ENCODE measurements at regions not wholly inside any gene's neighbourhood (a gene's known extent, or its start where the extent isn't known, plus 50 kb on each side); places are given as distances from the start of the nearest gene placed in this dataset.

GRCh38 chr12:93135286-93136239 is 206.5 kb upstream of the EEA1 start:
- Histone ChIP-seq H3F3A (replicated peaks; ENCODE audit: low read depth) (no peaks in the 10 kb centered on the region), H3K36me3 (ENCODE audit: insufficient read depth) (no peaks in the 10 kb centered on the region), H3K4me1 (ENCODE audit: insufficient read depth) (no peaks in the 10 kb centered on the region), H3K9me2 (ENCODE audit: insufficient read depth) (no peaks in the 10 kb centered on the region), H4K20me1 (replicated peaks; ENCODE audit: insufficient read depth) (no peaks in the 10 kb centered on the region), H3K79me2 (replicated peaks; ENCODE audit: insufficient read depth) (no peaks in the 10 kb centered on the region), H3K4me3 (no peak overlapping the region), H3K27me3 (ENCODE audit: insufficient read depth) (no peaks in the 10 kb centered on the region), H3K27ac (ENCODE audit: low read depth) (no peak overlapping the region), H3K4me2 (no peak overlapping the region), H2AFZ (peak overlapping the region; percentile 79; the same call in 1 of the 2 replicates)
- H3K4me1 Mint-ChIP-seq = no peaks in the 10 kb centered on the region; the same call in 2 of the 3 replicates
- H3K27me3 Mint-ChIP-seq (ENCODE audit: insufficient read depth, low read depth, poor library complexity) = no peaks in the 10 kb centered on the region
- H3K9me3 Mint-ChIP-seq = no peaks in the 10 kb centered on the region
- H3K27ac Mint-ChIP-seq = no peak overlapping the region
- no peaks in the 10 kb centered on the region for H3K36me3 Mint-ChIP-seq (ENCODE audit: low read depth)
- no peak for TF ChIP-seq STAT1 (IDR thresholded peaks at IDR 0.05; ENCODE audit: unreplicated experiment)
- no peak overlapping the region for H3K4me3 Mint-ChIP-seq
- DNase-seq (ENCODE audit: low spot score) = no peak
- no peak for ATAC-seq

GRCh38 chr12:93136253-93137055 is 207.4 kb upstream of the EEA1 start:
- no peak for TF ChIP-seq POLR2AphosphoS5 (IDR thresholded peaks at IDR 0.05; ENCODE audit: low read depth)
- no peaks in the 10 kb centered on the region for H3F3A ChIP-seq (replicated peaks; ENCODE audit: low read depth)
- DNase-seq (ENCODE audit: low spot score) (no peak), ATAC-seq (no peak)
- H3K4me3 Mint-ChIP-seq = no peak overlapping the region
- H2AFZ ChIP-seq = 0 out of 2 replicates have a peak overlapping the region, but pooled peaks have one; percentile 10
- no peaks in the 10 kb centered on the region for H3K36me3 Mint-ChIP-seq (ENCODE audit: low read depth)
- no peaks in the 10 kb centered on the region for H3K79me2 ChIP-seq (replicated peaks; ENCODE audit: insufficient read depth)
- no peak overlapping the region for H3K4me3 ChIP-seq
- no peak overlapping the region for H3K27ac Mint-ChIP-seq
- H3K4me1 Mint-ChIP-seq = no peaks in the 10 kb centered on the region; the same call in 2 of the 3 replicates
- no peaks in the 10 kb centered on the region for H3K27me3 Mint-ChIP-seq (ENCODE audit: insufficient read depth, low read depth, poor library complexity)
- no peaks in the 10 kb centered on the region for H3K9me3 Mint-ChIP-seq
- no peak overlapping the region for H3K4me2 ChIP-seq
- no peaks in the 10 kb centered on the region for H4K20me1 ChIP-seq (replicated peaks; ENCODE audit: insufficient read depth)
- H3K36me3 ChIP-seq (ENCODE audit: insufficient read depth) = no peaks in the 10 kb centered on the region
- no peaks in the 10 kb centered on the region for H3K9me2 ChIP-seq (ENCODE audit: insufficient read depth)
- H3K27ac ChIP-seq (ENCODE audit: low read depth) = no peak overlapping the region
- no peaks in the 10 kb centered on the region for H3K27me3 ChIP-seq (ENCODE audit: insufficient read depth)
- no peaks in the 10 kb centered on the region for H3K4me1 ChIP-seq (ENCODE audit: insufficient read depth)

- H3K27me3 ChIP-seq (ENCODE audit: insufficient read depth) = no peaks in the 10 kb centered on the region
- H3K9me2 ChIP-seq (ENCODE audit: insufficient read depth) = no peaks in the 10 kb centered on the region
- H3K36me3 Mint-ChIP-seq (ENCODE audit: low read depth) = no peaks in the 10 kb centered on the region
- H3K36me3 ChIP-seq (ENCODE audit: insufficient read depth) = no peaks in the 10 kb centered on the region
- no peak overlapping the region for H3K4me2 ChIP-seq
- H3K4me1 ChIP-seq (ENCODE audit: insufficient read depth) = no peaks in the 10 kb centered on the region
- H3K4me1 Mint-ChIP-seq = no peaks in the 10 kb centered on the region; the same call in 2 of the 3 replicates
- ATAC-seq (no peak), DNase-seq (ENCODE audit: low spot score) (no peak)
- H3K27ac ChIP-seq (ENCODE audit: low read depth) = no peak overlapping the region
- no peak overlapping the region for H3K4me3 Mint-ChIP-seq
- no peaks in the 10 kb centered on the region for H3K9me3 Mint-ChIP-seq
- no peaks in the 10 kb centered on the region for H3F3A ChIP-seq (replicated peaks; ENCODE audit: low read depth)
- no peaks in the 10 kb centered on the region for H4K20me1 ChIP-seq (replicated peaks; ENCODE audit: insufficient read depth)
- H3K27ac Mint-ChIP-seq = no peak overlapping the region
- no peak overlapping the region for H3K4me3 ChIP-seq
- H2AFZ ChIP-seq = no peak overlapping the region
- H3K27me3 Mint-ChIP-seq (ENCODE audit: insufficient read depth, low read depth, poor library complexity) = no peaks in the 10 kb centered on the region
- no peak for TF ChIP-seq ZNF114 (CRISPR knock-in tag; IDR thresholded peaks at IDR 0.05)
- no peak for TF ChIP-seq REST (IDR thresholded peaks at IDR 0.05; ENCODE audit: unreplicated experiment)
- no peak for TF ChIP-seq ZNF331 (CRISPR knock-in tag; IDR thresholded peaks at IDR 0.05; ENCODE audit: low read depth)
- TF ChIP-seq NANOG (IDR thresholded peaks at IDR 0.05; ENCODE audit: borderline replicate concordance) = no peak
- TF ChIP-seq POLR2AphosphoS5 (IDR thresholded peaks at IDR 0.05; ENCODE audit: low read depth) = no peak
- no peak for TF ChIP-seq JUNB (IDR thresholded peaks at IDR 0.05; ENCODE audit: unreplicated experiment)
- TF ChIP-seq EZH2 (IDR thresholded peaks at IDR 0.05; ENCODE audit: low read depth, unreplicated experiment) = no peak
- TF ChIP-seq CREB1 (CRISPR knock-in tag; IDR thresholded peaks at IDR 0.05; ENCODE audit: low read depth) = no peak
- no peaks in the 10 kb centered on the region for H3K79me2 ChIP-seq (replicated peaks; ENCODE audit: insufficient read depth)
Measured at GRCh38 chr12:93137656-93138612, 208.8 kb upstream of the EEA1 start.
